NCI-H510A treated with DMSO at 0.1 percent for 48 hours (cell line): ENCODE measurements at regions not wholly inside any gene's neighbourhood (a gene's known extent, or its start where the extent isn't known, plus 50 kb on each side); places are given as distances from the start of the nearest gene placed in this dataset.
"Not testable (repeated sequence)": the region's sequence is repeated elsewhere in the genome, so short reads cannot be mapped to it uniquely, and the experiment has no call there.

Experiments used
- DNase-seq: peaks from one replicate; lab custom pipeline; 2025; lab: John Stamatoyannopoulos, UW

GRCh38 chr20:57828696-57829095, 118.9 kb upstream of the PMEPA1 start:
- no peak for DNase-seq

GRCh38 chr20:57826666-57827287, 117.0 kb upstream of the PMEPA1 start:
- DNase-seq, result no peak

- no peak for DNase-seq
Observed at GRCh38 chr20:57824909-57825308, 115.1 kb upstream of the PMEPA1 start.

GRCh38 chr20:57821935-57822334, 112.1 kb upstream of the PMEPA1 start:
- DNase-seq, result no peak

- no peak for DNase-seq
Observed at GRCh38 chr20:57819691-57820380, 110.0 kb upstream of the PMEPA1 start.

GRCh38 chr20:57819291-57819690, 109.5 kb upstream of the PMEPA1 start:
- DNase-seq, result no peak

- DNase-seq, result no peak
Observed at GRCh38 chr20:57818418-57819181, 108.8 kb upstream of the PMEPA1 start.

- DNase-seq, result no peak
Observed at GRCh38 chr20:57815405-57815804, 105.6 kb upstream of the PMEPA1 start.

- no peak for DNase-seq
Observed at GRCh38 chr20:57814529-57814928, 104.7 kb upstream of the PMEPA1 start.

- DNase-seq, result no peak
Observed at GRCh38 chr20:57813509-57814269, 103.9 kb upstream of the PMEPA1 start.

- not testable (repeated sequence) for DNase-seq
Observed at GRCh38 chr20:57812632-57813031, 102.8 kb upstream of the PMEPA1 start.

GRCh38 chr20:57811374-57812020, 101.7 kb upstream of the PMEPA1 start:
- DNase-seq, result no peak

- DNase-seq, result no peak
Observed at GRCh38 chr20:57810511-57811373, 100.9 kb upstream of the PMEPA1 start.

GRCh38 chr20:57809661-57810172, 99.9 kb upstream of the PMEPA1 start:
- DNase-seq, result no peak

GRCh38 chr20:57809149-57809548, 99.3 kb upstream of the PMEPA1 start:
- no peak for DNase-seq

GRCh38 chr20:57808264-57809070, 98.7 kb upstream of the PMEPA1 start:
- no peak for DNase-seq

GRCh38 chr20:57807401-57808263, 97.8 kb upstream of the PMEPA1 start:
- DNase-seq, result no peak

GRCh38 chr20:57806975-57807374, 97.2 kb upstream of the PMEPA1 start:
- DNase-seq, result no peak

GRCh38 chr20:57806476-57806875, 96.7 kb upstream of the PMEPA1 start:
- DNase-seq, result no peak
